WTC11 (cell line): ENCODE measurements at regions not wholly inside any gene's neighbourhood (a gene's known extent, or its start where the extent isn't known, plus 50 kb on each side); places are given as distances from the start of the nearest gene placed in this dataset.

ENCODE experiments used
- ATAC-seq: fragments of 200-7000 bp; cut with Tn5 transposase; 2 replicates; pipeline ENCODE4 v1.10.0; 2021; ENCODE audit warnings: mild to moderate bottlenecking, moderate library complexity
- CTCF ChIA-PET: fragments of 300-600 bp; sonication (Branson Sonifier 250); formaldehyde crosslinking; loops from one replicate; lab custom pipeline; 2021; ENCODE audit warnings: antibody characterized with exemption; lab: Charles Lee
- POLR2A ChIA-PET: fragments of 350-600 bp; sonication (Branson Sonifier 250); formaldehyde crosslinking; loops from one replicate; lab custom pipeline; 2021; ENCODE audit warnings: antibody characterized with exemption; lab: Charles Lee
- DNase-seq: peaks from one replicate; pipeline ENCODE4 v3.0.0; 2021; ENCODE audit warnings: low spot score
- H3K27ac Mint-ChIP-seq: 2 replicates; pipeline ENCODE4 v1.8.0; 2021; ENCODE audit warnings: mixed read lengths
- H3K27me3 Mint-ChIP-seq: 2 replicates; pipeline ENCODE4 v1.8.0; 2021; ENCODE audit warnings: low read depth, mild to moderate bottlenecking, moderate library complexity, mixed read lengths
- H3K36me3 Mint-ChIP-seq: 2 replicates; pipeline ENCODE4 v1.8.0; 2021; ENCODE audit warnings: mixed read lengths
- H3K4me1 Mint-ChIP-seq: 2 replicates; pipeline ENCODE4 v1.8.0; 2022; ENCODE audit warnings: mixed read lengths
- H3K4me3 Mint-ChIP-seq: 2 replicates; pipeline ENCODE4 v1.8.0; 2021; ENCODE audit warnings: mild to moderate bottlenecking, moderate library complexity, mixed read lengths
- H3K9me3 Mint-ChIP-seq: 2 replicates; pipeline ENCODE4 v1.8.0; 2021; ENCODE audit warnings: mixed read lengths
- CBFB ChIP-seq: sonication (generic); formaldehyde crosslinking; IDR thresholded peaks from 2 replicates; pipeline ENCODE4 v1.8.1; 2022; ENCODE audit warnings: mild to moderate bottlenecking, low read depth, missing genetic modification reagents
- CREB1 ChIP-seq: sonication (generic); formaldehyde crosslinking; IDR thresholded peaks from 2 replicates; pipeline ENCODE4 v1.8.0; 2023; ENCODE audit warnings: mild to moderate bottlenecking, missing genetic modification reagents
- CREM ChIP-seq: sonication (generic); formaldehyde crosslinking; IDR thresholded peaks from 2 replicates; pipeline ENCODE4 v1.8.1; 2022; ENCODE audit warnings: mild to moderate bottlenecking, missing genetic modification reagents, moderate library complexity
- E2F1 ChIP-seq: sonication (generic); formaldehyde crosslinking; IDR thresholded peaks from 2 replicates; pipeline ENCODE4 v1.8.0; 2022; ENCODE audit warnings: mild to moderate bottlenecking, missing genetic modification reagents
- E2F5 ChIP-seq: sonication (generic); formaldehyde crosslinking; IDR thresholded peaks from 2 replicates; pipeline ENCODE4 v1.8.1; 2022; ENCODE audit warnings: mild to moderate bottlenecking, moderate library complexity, missing genetic modification reagents
- FOXJ3 ChIP-seq: sonication (generic); formaldehyde crosslinking; IDR thresholded peaks from 2 replicates; pipeline ENCODE4 v1.9.0; 2021; ENCODE audit warnings: missing genetic modification reagents, mild to moderate bottlenecking, borderline replicate concordance
- FOXP1 ChIP-seq: sonication (generic); formaldehyde crosslinking; IDR thresholded peaks from 2 replicates; pipeline ENCODE4 v1.8.0; 2022; ENCODE audit warnings: missing genetic modification reagents, mild to moderate bottlenecking, moderate library complexity, borderline replicate concordance
- OVOL2 ChIP-seq: fragments of 250-450 bp; sonication (Bioruptor Pico); IDR thresholded peaks from 2 replicates; pipeline ENCODE4 v1.9.0; 2021; ENCODE audit warnings: mild to moderate bottlenecking, borderline replicate concordance
- RELA ChIP-seq: sonication (generic); formaldehyde crosslinking; IDR thresholded peaks from 2 replicates; pipeline ENCODE4 v1.8.1; 2022; ENCODE audit warnings: missing genetic modification reagents, mild to moderate bottlenecking, borderline replicate concordance
- SMAD4 ChIP-seq: sonication (generic); formaldehyde crosslinking; IDR thresholded peaks from 2 replicates; pipeline ENCODE4 v1.8.0; 2022; ENCODE audit warnings: mild to moderate bottlenecking, missing genetic modification reagents
- TEAD4 ChIP-seq: sonication (generic); formaldehyde crosslinking; IDR thresholded peaks from 2 replicates; pipeline ENCODE4 v1.8.0; 2022; ENCODE audit warnings: mild to moderate bottlenecking, missing genetic modification reagents
- TP53 ChIP-seq: sonication (generic); formaldehyde crosslinking; IDR thresholded peaks from 2 replicates; pipeline ENCODE4 v1.8.1; 2023; ENCODE audit warnings: mild to moderate bottlenecking, missing genetic modification reagents
- ZBTB43 ChIP-seq: sonication (generic); formaldehyde crosslinking; IDR thresholded peaks from 2 replicates; pipeline ENCODE4 v1.8.1; 2023; ENCODE audit warnings: mild to moderate bottlenecking, missing genetic modification reagents
- ZNF219 ChIP-seq: sonication (generic); formaldehyde crosslinking; IDR thresholded peaks from 2 replicates; pipeline ENCODE4 v1.8.0; 2023; ENCODE audit warnings: missing genetic modification reagents, mild to moderate bottlenecking, borderline replicate concordance
- ZNF425 ChIP-seq: fragments of 250-450 bp; sonication (Bioruptor Pico); conservative IDR thresholded peaks from 2 replicates; pipeline ENCODE4 v1.9.0; 2021; ENCODE audit warnings: mild to moderate bottlenecking
- ZNF671 ChIP-seq: fragments of 250-450 bp; sonication (Bioruptor Pico); IDR thresholded peaks from 2 replicates; pipeline ENCODE4 v1.8.0; 2021; ENCODE audit warnings: mild to moderate bottlenecking
- TF ChIP-seq, protein P1 (sequence below): sonication (generic); formaldehyde crosslinking; IDR thresholded peaks from 2 replicates; pipeline ENCODE4 v1.8.0; 2023; ENCODE audit warnings: missing genetic modification reagents, mild to moderate bottlenecking, borderline replicate concordance
- TF ChIP-seq, protein P2 (sequence below): fragments of 250-450 bp; sonication (Bioruptor Pico); IDR thresholded peaks from 2 replicates; pipeline ENCODE4 v1.9.0; 2021; ENCODE audit warnings: mild to moderate bottlenecking
- TF ChIP-seq, protein P3 (sequence below): sonication (generic); formaldehyde crosslinking; IDR thresholded peaks from 2 replicates; pipeline ENCODE4 v1.8.1; 2023; ENCODE audit warnings: mild to moderate bottlenecking, missing genetic modification reagents, moderate library complexity
- TF ChIP-seq, protein P4 (sequence below): fragments of 250-450 bp; sonication (Bioruptor Pico); IDR thresholded peaks from 2 replicates; pipeline ENCODE4 v1.8.0; 2021; ENCODE audit warnings: mild to moderate bottlenecking
- TF ChIP-seq, protein P5 (sequence below): sonication (generic); formaldehyde crosslinking; IDR thresholded peaks from 2 replicates; pipeline ENCODE4 v1.8.0; 2022; ENCODE audit warnings: missing genetic modification reagents

DNA sequence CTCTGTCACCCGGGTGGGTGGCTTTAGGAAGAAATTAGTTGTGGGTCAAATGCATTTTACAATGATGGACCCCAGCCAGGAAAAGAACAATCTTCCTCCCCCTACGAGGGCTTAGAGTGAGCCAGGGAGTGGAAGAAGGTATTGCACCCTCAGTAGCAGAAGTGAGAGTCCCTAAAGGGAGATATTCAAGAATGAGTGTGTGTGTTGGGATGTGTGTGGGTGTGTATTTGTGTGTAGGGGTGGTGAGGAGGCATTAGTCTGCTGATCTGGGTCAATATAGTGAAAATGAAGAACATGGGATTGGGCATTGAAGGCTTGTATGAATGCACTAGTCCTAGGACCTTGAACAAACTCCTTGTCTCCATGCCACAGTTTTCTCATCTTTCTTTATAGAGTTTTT, 85.2 kb upstream of the RUNX1 start (continued):
- TF ChIP-seq TEAD4 (CRISPR knock-in tag) (no peak), E2F5 (no peak), FOXJ3 (CRISPR knock-in tag) (no peak)
- TF ChIP-seq, protein P1, sequence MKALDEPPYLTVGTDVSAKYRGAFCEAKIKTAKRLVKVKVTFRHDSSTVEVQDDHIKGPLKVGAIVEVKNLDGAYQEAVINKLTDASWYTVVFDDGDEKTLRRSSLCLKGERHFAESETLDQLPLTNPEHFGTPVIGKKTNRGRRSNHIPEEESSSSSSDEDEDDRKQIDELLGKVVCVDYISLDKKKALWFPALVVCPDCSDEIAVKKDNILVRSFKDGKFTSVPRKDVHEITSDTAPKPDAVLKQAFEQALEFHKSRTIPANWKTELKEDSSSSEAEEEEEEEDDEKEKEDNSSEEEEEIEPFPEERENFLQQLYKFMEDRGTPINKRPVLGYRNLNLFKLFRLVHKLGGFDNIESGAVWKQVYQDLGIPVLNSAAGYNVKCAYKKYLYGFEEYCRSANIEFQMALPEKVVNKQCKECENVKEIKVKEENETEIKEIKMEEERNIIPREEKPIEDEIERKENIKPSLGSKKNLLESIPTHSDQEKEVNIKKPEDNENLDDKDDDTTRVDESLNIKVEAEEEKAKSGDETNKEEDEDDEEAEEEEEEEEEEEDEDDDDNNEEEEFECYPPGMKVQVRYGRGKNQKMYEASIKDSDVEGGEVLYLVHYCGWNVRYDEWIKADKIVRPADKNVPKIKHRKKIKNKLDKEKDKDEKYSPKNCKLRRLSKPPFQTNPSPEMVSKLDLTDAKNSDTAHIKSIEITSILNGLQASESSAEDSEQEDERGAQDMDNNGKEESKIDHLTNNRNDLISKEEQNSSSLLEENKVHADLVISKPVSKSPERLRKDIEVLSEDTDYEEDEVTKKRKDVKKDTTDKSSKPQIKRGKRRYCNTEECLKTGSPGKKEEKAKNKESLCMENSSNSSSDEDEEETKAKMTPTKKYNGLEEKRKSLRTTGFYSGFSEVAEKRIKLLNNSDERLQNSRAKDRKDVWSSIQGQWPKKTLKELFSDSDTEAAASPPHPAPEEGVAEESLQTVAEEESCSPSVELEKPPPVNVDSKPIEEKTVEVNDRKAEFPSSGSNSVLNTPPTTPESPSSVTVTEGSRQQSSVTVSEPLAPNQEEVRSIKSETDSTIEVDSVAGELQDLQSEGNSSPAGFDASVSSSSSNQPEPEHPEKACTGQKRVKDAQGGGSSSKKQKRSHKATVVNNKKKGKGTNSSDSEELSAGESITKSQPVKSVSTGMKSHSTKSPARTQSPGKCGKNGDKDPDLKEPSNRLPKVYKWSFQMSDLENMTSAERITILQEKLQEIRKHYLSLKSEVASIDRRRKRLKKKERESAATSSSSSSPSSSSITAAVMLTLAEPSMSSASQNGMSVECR (CRISPR knock-in tag), result no peak

DNA sequence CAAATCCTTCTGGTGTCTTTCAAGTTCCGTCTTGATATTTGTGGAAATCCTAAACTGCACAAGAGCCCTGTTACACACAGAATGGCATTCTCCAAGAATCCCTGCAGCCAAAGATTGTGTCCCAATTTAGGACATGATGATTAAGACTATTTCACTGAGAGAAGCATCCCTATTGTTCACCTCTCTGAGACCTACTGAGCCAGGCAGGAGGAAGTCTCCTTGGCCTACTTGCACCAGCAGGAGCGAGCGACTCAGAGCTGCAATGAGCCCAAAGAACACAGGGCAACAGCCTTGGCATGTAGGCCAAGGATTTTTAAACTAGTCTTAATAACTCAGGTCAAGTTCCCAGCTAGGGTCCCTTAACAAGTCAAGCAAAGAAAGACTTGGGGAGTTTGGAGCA, 79.4 kb upstream of the RUNX1 start:
- Mint-ChIP-seq H3K4me1 (peaks cover 10% of the 10 kb centered on the region), H3K27ac (no peak overlapping the region), H3K27me3 (no peaks in the 10 kb centered on the region), H3K9me3 (peaks cover 41% of the 10 kb centered on the region), H3K4me3 (no peak overlapping the region), H3K36me3 (no peaks in the 10 kb centered on the region)
- ChIA-PET POLR2A (no interaction called here), CTCF (no interaction called here)
- DNase-seq, result no peak
- ATAC-seq, result no peak
- TF ChIP-seq, protein P2, sequence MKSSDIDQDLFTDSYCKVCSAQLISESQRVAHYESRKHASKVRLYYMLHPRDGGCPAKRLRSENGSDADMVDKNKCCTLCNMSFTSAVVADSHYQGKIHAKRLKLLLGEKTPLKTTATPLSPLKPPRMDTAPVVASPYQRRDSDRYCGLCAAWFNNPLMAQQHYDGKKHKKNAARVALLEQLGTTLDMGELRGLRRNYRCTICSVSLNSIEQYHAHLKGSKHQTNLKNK (CRISPR knock-in tag), result no peak
- TF ChIP-seq TP53 (no peak), ZNF425 (no peak), CREB1 (CRISPR knock-in tag) (no peak), TEAD4 (CRISPR knock-in tag) (no peak), OVOL2 (no peak), RELA (CRISPR knock-in tag) (no peak), ZBTB43 (CRISPR knock-in tag) (no peak), ZNF219 (CRISPR knock-in tag) (no peak), FOXP1 (CRISPR knock-in tag) (no peak), ZNF671 (CRISPR knock-in tag) (no peak), E2F1 (no peak), CREM (CRISPR knock-in tag) (no peak), CBFB (CRISPR knock-in tag) (no peak), SMAD4 (CRISPR knock-in tag) (no peak)
- TF ChIP-seq, protein P3, sequence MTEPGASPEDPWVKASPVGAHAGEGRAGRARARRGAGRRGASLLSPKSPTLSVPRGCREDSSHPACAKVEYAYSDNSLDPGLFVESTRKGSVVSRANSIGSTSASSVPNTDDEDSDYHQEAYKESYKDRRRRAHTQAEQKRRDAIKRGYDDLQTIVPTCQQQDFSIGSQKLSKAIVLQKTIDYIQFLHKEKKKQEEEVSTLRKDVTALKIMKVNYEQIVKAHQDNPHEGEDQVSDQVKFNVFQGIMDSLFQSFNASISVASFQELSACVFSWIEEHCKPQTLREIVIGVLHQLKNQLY (CRISPR knock-in tag), result no peak
- TF ChIP-seq, protein P4, sequence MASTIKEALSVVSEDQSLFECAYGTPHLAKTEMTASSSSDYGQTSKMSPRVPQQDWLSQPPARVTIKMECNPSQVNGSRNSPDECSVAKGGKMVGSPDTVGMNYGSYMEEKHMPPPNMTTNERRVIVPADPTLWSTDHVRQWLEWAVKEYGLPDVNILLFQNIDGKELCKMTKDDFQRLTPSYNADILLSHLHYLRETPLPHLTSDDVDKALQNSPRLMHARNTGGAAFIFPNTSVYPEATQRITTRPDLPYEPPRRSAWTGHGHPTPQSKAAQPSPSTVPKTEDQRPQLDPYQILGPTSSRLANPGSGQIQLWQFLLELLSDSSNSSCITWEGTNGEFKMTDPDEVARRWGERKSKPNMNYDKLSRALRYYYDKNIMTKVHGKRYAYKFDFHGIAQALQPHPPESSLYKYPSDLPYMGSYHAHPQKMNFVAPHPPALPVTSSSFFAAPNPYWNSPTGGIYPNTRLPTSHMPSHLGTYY (CRISPR knock-in tag), result no peak
- TF ChIP-seq, protein P5, sequence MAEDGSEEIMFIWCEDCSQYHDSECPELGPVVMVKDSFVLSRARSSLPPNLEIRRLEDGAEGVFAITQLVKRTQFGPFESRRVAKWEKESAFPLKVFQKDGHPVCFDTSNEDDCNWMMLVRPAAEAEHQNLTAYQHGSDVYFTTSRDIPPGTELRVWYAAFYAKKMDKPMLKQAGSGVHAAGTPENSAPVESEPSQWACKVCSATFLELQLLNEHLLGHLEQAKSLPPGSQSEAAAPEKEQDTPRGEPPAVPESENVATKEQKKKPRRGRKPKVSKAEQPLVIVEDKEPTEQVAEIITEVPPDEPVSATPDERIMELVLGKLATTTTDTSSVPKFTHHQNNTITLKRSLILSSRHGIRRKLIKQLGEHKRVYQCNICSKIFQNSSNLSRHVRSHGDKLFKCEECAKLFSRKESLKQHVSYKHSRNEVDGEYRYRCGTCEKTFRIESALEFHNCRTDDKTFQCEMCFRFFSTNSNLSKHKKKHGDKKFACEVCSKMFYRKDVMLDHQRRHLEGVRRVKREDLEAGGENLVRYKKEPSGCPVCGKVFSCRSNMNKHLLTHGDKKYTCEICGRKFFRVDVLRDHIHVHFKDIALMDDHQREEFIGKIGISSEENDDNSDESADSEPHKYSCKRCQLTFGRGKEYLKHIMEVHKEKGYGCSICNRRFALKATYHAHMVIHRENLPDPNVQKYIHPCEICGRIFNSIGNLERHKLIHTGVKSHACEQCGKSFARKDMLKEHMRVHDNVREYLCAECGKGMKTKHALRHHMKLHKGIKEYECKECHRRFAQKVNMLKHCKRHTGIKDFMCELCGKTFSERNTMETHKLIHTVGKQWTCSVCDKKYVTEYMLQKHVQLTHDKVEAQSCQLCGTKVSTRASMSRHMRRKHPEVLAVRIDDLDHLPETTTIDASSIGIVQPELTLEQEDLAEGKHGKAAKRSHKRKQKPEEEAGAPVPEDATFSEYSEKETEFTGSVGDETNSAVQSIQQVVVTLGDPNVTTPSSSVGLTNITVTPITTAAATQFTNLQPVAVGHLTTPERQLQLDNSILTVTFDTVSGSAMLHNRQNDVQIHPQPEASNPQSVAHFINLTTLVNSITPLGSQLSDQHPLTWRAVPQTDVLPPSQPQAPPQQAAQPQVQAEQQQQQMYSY (CRISPR knock-in tag), result no peak
